ENCODE measurements at regions not wholly inside any gene's neighbourhood (a gene's known extent, or its start where the extent isn't known, plus 50 kb on each side); places are given as distances from the start of the nearest gene placed in this dataset.

- no peak overlapping the region for H3K4me3 ChIP-seq
- H3K9me3 ChIP-seq: no peaks in the 10 kb centered on the region
- 34 to 74% (median 42%) methylated on average over 1 of the region's 1 CpG for WGBS, 3 donors
- H3K27me3 ChIP-seq (ENCODE audit: insufficient read depth in 3 of 3, low read length in 2 of 3): no peaks in the 10 kb centered on the region
- TF ChIP-seq CTCF (IDR thresholded peaks at IDR 0.05): no peak
- ATAC-seq (no peak), DNase-seq (no peak)
- no peak overlapping the region for H3K27ac ChIP-seq
- H3K36me3 ChIP-seq (ENCODE audit: insufficient read depth in 1 of 2, low read depth in 1 of 2): no peaks in the 10 kb centered on the region
- intact Hi-C loops (cut with DNase I): no loop called here
- H3K4me1 ChIP-seq: no peaks in the 10 kb centered on the region
Observed at GRCh38 chr14:48086516-48086915, 411.1 kb upstream of the MDGA2 start.

GRCh38 chr14:48075487-48075886, 400.1 kb upstream of the MDGA2 start:
- 59 to 90% (median 81%) methylated on average over 1 of the region's 1 CpG for WGBS, 3 donors
- H3K9me3 ChIP-seq: no peaks in the 10 kb centered on the region
- no peaks in the 10 kb centered on the region for H3K27me3 ChIP-seq (ENCODE audit: insufficient read depth in 3 of 3, low read length in 2 of 3)
- TF ChIP-seq CTCF (IDR thresholded peaks at IDR 0.05): no peak
- no peak overlapping the region for H3K4me3 ChIP-seq
- no peaks in the 10 kb centered on the region for H3K36me3 ChIP-seq (ENCODE audit: insufficient read depth in 1 of 2, low read depth in 1 of 2)
- DNase-seq (no peak), ATAC-seq (no peak)
- H3K4me1 ChIP-seq: no peaks in the 10 kb centered on the region
- intact Hi-C loops (cut with DNase I): no loop called here
- H3K27ac ChIP-seq: no peak overlapping the region

GRCh38 chr14:48052973-48053372, 377.6 kb upstream of the MDGA2 start:
- intact Hi-C loops (cut with DNase I): no loop called here
- Histone ChIP-seq H3K4me3 (no peak overlapping the region), H3K27me3 (ENCODE audit: insufficient read depth in 3 of 3, low read length in 2 of 3) (no peaks in the 10 kb centered on the region), H3K9me3 (no peaks in the 10 kb centered on the region), H3K27ac (no peak overlapping the region), H3K36me3 (ENCODE audit: insufficient read depth in 1 of 2, low read depth in 1 of 2) (no peaks in the 10 kb centered on the region), H3K4me1 (no peaks in the 10 kb centered on the region)
- DNase-seq (no peak), ATAC-seq (no peak)
- 19 to 33% (median 26%) methylated on average over 1 of the region's 1 CpG for WGBS, 3 donors
- no peak for TF ChIP-seq CTCF (IDR thresholded peaks at IDR 0.05)

- WGBS, 3 donors: 63 to 65% (median 64%) methylated on average over 8 of the region's 8 CpGs
- Histone ChIP-seq H3K4me3 (no peak overlapping the region), H3K27ac (no peak overlapping the region), H3K36me3 (ENCODE audit: insufficient read depth in 1 of 2, low read depth in 1 of 2) (no peaks in the 10 kb centered on the region), H3K9me3 (peaks cover 7% of the 10 kb centered on the region), H3K4me1 (no peaks in the 10 kb centered on the region), H3K27me3 (ENCODE audit: insufficient read depth in 3 of 3, low read length in 2 of 3) (no peaks in the 10 kb centered on the region)
- no peak for TF ChIP-seq CTCF (IDR thresholded peaks at IDR 0.05)
- ATAC-seq (no peak), DNase-seq (no peak)
- intact Hi-C loops (cut with DNase I): loop anchor here in 1 of 2 donors (2.0 kb wide), 1 partner anchor 37 kb away; no protein-coding TSS in a partner anchor
Observed at GRCh38 chr14:48035836-48036235, 360.4 kb upstream of the MDGA2 start.

- H3K36me3 ChIP-seq (ENCODE audit: insufficient read depth in 1 of 2, low read depth in 1 of 2): no peaks in the 10 kb centered on the region
- no peak for TF ChIP-seq CTCF (IDR thresholded peaks at IDR 0.05)
- H3K9me3 ChIP-seq: no peaks in the 10 kb centered on the region
- H3K4me1 ChIP-seq: no peaks in the 10 kb centered on the region
- WGBS, 3 donors: 40 to 62% (median 42%) methylated on average over 2 of the region's 2 CpGs
- no peak overlapping the region for H3K27ac ChIP-seq
- H3K4me3 ChIP-seq: no peak overlapping the region
- intact Hi-C loops (cut with DNase I): no loop called here
- ATAC-seq (no peak), DNase-seq (no peak)
- no peaks in the 10 kb centered on the region for H3K27me3 ChIP-seq (ENCODE audit: insufficient read depth in 3 of 3, low read length in 2 of 3)
Observed at GRCh38 chr14:48027115-48027514, 351.7 kb upstream of the MDGA2 start.

Measured in psoas muscle (tissue), 7 donors.